HepG2 (cell line): ENCODE measurements at regions not wholly inside any gene's neighbourhood (a gene's known extent, or its start where the extent isn't known, plus 50 kb on each side); places are given as distances from the start of the nearest gene placed in this dataset.

ENCODE experiments used
- ATAC-seq: fragments of 200-7000 bp; cut with Tn5 transposase; 3 replicates; pipeline ENCODE4 v1.9.1; 2020; ENCODE audit warnings: mild to moderate bottlenecking, moderate library complexity
- BruUV-seq: library from RNA; stranded (reverse); fragments of 400-500 nt; replicated peaks from 2 replicates; lab custom pipeline; 2021; lab: Mats Ljungman, UMichigan
- CTCF ChIA-PET: fragments of 300-600 bp; formaldehyde crosslinking; extraction: SDS; loops from one replicate; lab custom pipeline; 2021; ENCODE audit warnings: low total read pairs, inconsistent platforms, low intra/inter-chr PET ratio; lab: Yijun Ruan, JAX
- POLR2A ChIA-PET: fragments of 350-600 bp; sonication (Branson Sonifier 250); formaldehyde crosslinking; loops from one replicate; lab custom pipeline; 2020; ENCODE audit warnings: antibody characterized with exemption, inconsistent platforms; lab: Yijun Ruan, JAX
- DNase-seq: peaks from one replicate; pipeline ENCODE4 v3.0.0-alpha.2; 2015; ENCODE audit warnings: low spot score
- FAIRE-seq: peaks from 3 replicates; lab custom pipeline; 2011; peaks lifted over from hg19 to GRCh38; lab: Jason Lieb, UNC
- H2AFZ ChIP-seq: one replicate; pipeline ENCODE4 v1.6.1; 2011; ENCODE audit warnings: low read length, inconsistent platforms
- H3K27ac ChIP-seq: fragments of 300-600 bp; 3 replicates; pipeline ENCODE4 v1.8.0; 2011; ENCODE audit warnings: mixed run types, mild to moderate bottlenecking, mixed read lengths, low read length, inconsistent platforms; ENCODE audit not compliant: insufficient read depth; ENCODE audit errors: extremely low read length
- H3K27me3 ChIP-seq, 2 experiments: fragments of 200-600 bp in 1 of 2; 2 replicates in 1 of 2; 3 replicates in 1 of 2; pipeline versions ENCODE4 v1.6.0 to v1.8.0; 2011; ENCODE audit warnings: low read length in 2 of 2, mild to moderate bottlenecking in 2 of 2, moderate library complexity in 2 of 2, inconsistent platforms in 1 of 2; ENCODE audit not compliant: insufficient read depth in 2 of 2, control insufficient read depth in 1 of 2
- H3K36me3 ChIP-seq, 2 experiments: fragments of 200-600 bp in 1 of 2; replicated peaks in 1 of 2; 2 replicates in 1 of 2; 3 replicates in 1 of 2; pipeline versions ENCODE4 v1.5.1 to v1.8.0; 2011; ENCODE audit warnings: low read length in 2 of 2, inconsistent platforms in 1 of 2; ENCODE audit not compliant: insufficient read depth in 2 of 2, control insufficient read depth in 1 of 2
- H3K4me1 ChIP-seq: 2 replicates; pipeline ENCODE4 v1.5.1; 2012; ENCODE audit warnings: low read length, inconsistent platforms; ENCODE audit not compliant: insufficient read depth
- H3K4me2 ChIP-seq: 2 replicates; pipeline ENCODE4 v1.6.0; 2011; ENCODE audit warnings: low read depth, low read length, inconsistent platforms
- H3K4me3 ChIP-seq, 3 experiments: fragments of 200-600 bp in 1 of 3; sonication (generic), shearing (Covaris generic) in 1 of 3; replicated peaks in 1 of 3; 2 replicates each; pipeline ENCODE4 v1.5.1; 2011 to 2016; ENCODE audit warnings: low read length in 3 of 3, inconsistent platforms in 2 of 3, low read depth in 2 of 3, mild to moderate bottlenecking in 2 of 3, control low read depth in 1 of 3, mixed read lengths in 1 of 3; ENCODE audit not compliant: insufficient read depth in 1 of 3
- H3K79me2 ChIP-seq: one replicate; pipeline ENCODE4 v1.6.1; 2011; ENCODE audit warnings: low read length, inconsistent platforms; ENCODE audit not compliant: insufficient read depth
- H3K9ac ChIP-seq: 2 replicates; pipeline ENCODE4 v1.6.0; 2011; ENCODE audit warnings: mild to moderate bottlenecking, low read depth, low read length, inconsistent platforms; ENCODE audit not compliant: insufficient read depth
- H3K9me3 ChIP-seq: 2 replicates; pipeline ENCODE4 v1.5.1; 2012; ENCODE audit warnings: mild to moderate bottlenecking, low read length
- H4K20me1 ChIP-seq: 2 replicates; pipeline ENCODE4 v1.6.0; 2011; ENCODE audit warnings: inconsistent platforms, mild to moderate bottlenecking, low read length, moderate library complexity; ENCODE audit not compliant: insufficient read depth
- GTF2F1 ChIP-seq: fragments of 150-350 bp; IDR thresholded peaks from 2 replicates; pipeline ENCODE4 v1.6.1; 2014; ENCODE audit warnings: low read length
- HNRNPUL1 ChIP-seq: fragments of 200-400 bp; formaldehyde crosslinking; IDR thresholded peaks from 2 replicates; pipeline ENCODE4 v1.6.1; 2017; ENCODE audit warnings: low read depth, mild to moderate bottlenecking, low read length, moderate library complexity
- KDM5B ChIP-seq: sonication (generic); formaldehyde crosslinking; IDR thresholded peaks from 2 replicates; pipeline ENCODE4 v1.4.0; 2020; ENCODE audit warnings: missing genetic modification reagents, mild to moderate bottlenecking, borderline replicate concordance
- MED13 ChIP-seq: sonication (generic); formaldehyde crosslinking; IDR thresholded peaks from 2 replicates; pipeline ENCODE4 v1.5.0; 2020; ENCODE audit warnings: missing genetic modification reagents
- SNAPC4 ChIP-seq: sonication (generic); formaldehyde crosslinking; IDR thresholded peaks from 2 replicates; pipeline ENCODE4 v1.4.0; 2020; ENCODE audit warnings: mild to moderate bottlenecking, missing genetic modification reagents
- ZBTB26 ChIP-seq: IDR thresholded peaks from 2 replicates; pipeline ENCODE4 v1.6.1; 2016; ENCODE audit warnings: missing compliant biosample characterization, missing genetic modification reagents, borderline replicate concordance
- ZBTB7A ChIP-seq: sonication (generic); formaldehyde crosslinking; IDR thresholded peaks from 2 replicates; pipeline ENCODE4 v1.8.0; 2022; ENCODE audit warnings: mild to moderate bottlenecking, missing genetic modification reagents
- ZNF264 ChIP-seq: sonication (generic); formaldehyde crosslinking; IDR thresholded peaks from 2 replicates; pipeline ENCODE4 v1.4.0; 2020; ENCODE audit warnings: missing genetic modification reagents
- ZNF562 ChIP-seq: sonication (generic); formaldehyde crosslinking; IDR thresholded peaks from 2 replicates; pipeline ENCODE4 v1.8.0; 2022; ENCODE audit warnings: missing genetic modification reagents, borderline replicate concordance
- ZNF569 ChIP-seq: sonication (generic); formaldehyde crosslinking; IDR thresholded peaks from 2 replicates; pipeline ENCODE4 v1.5.0; 2020; ENCODE audit warnings: mild to moderate bottlenecking, missing genetic modification reagents, moderate library complexity, borderline replicate concordance
- ZNF660 ChIP-seq: sonication (generic); formaldehyde crosslinking; IDR thresholded peaks from 2 replicates; pipeline ENCODE4 v1.5.1; 2020; ENCODE audit warnings: mild to moderate bottlenecking, low read depth, missing genetic modification reagents, borderline replicate concordance
- ZZZ3 ChIP-seq: sonication (generic); formaldehyde crosslinking; IDR thresholded peaks from 2 replicates; pipeline ENCODE4 v1.4.0; 2020; ENCODE audit warnings: missing genetic modification reagents, mild to moderate bottlenecking, borderline replicate concordance
- WGBS: methylation state at CpG from one replicate; pipeline ENCODE4 v1.1.6; 2017; ENCODE audit warnings: low lambda C conversion rate; 5-methylcytosine and 5-hydroxymethylcytosine counted together
- in situ Hi-C: cut with HindIII; loops from 2 replicates; pipeline ENCODE4 v1.10.0; 2017; ENCODE audit warnings: low pct_unique_long_range_greater_than_20kb; ENCODE audit not compliant: extremely low pct_ligation_motif_present
- intact Hi-C: fragments of 100-400 bp; cut with micrococcal nuclease; formaldehyde crosslinking; loops from one replicate; pipeline ENCODE4 v1.10.0; 2022; ENCODE audit not compliant: unreplicated experiment

GRCh38 chr10:107437921-107438320 lies 273.4 kb upstream of the SORCS1 start:
- no peak overlapping the region for H3K27ac ChIP-seq
- no peaks in the 10 kb centered on the region for H3K79me2 ChIP-seq
- TF ChIP-seq MED13 (CRISPR knock-in tag) (no peak), ZBTB26 (CRISPR knock-in tag) (no peak), ZNF562 (no peak), ZZZ3 (CRISPR knock-in tag) (no peak), ZNF660 (no peak), KDM5B (CRISPR knock-in tag) (no peak), ZNF569 (CRISPR knock-in tag) (no peak), GTF2F1 (no peak), SNAPC4 (CRISPR knock-in tag) (no peak), HNRNPUL1 (no peak), ZNF264 (CRISPR knock-in tag) (no peak), ZBTB7A (CRISPR knock-in tag) (no peak)
- no peak overlapping the region for H2AFZ ChIP-seq
- no peaks in the 10 kb centered on the region for H3K27me3 ChIP-seq
- H3K36me3 ChIP-seq = no peaks in the 10 kb centered on the region
- no peaks in the 10 kb centered on the region for H4K20me1 ChIP-seq
- CTCF ChIA-PET = no interaction called here
- H3K9me3 ChIP-seq = peaks cover 86% of the 10 kb centered on the region
- no peak overlapping the region for H3K9ac ChIP-seq
- intact Hi-C loops (no loop called here), in situ Hi-C loops (no loop called here)
- H3K4me3 ChIP-seq = no peak overlapping the region
- no TSS peak for BruUV-seq
- POLR2A ChIA-PET = no interaction called here
- WGBS = 2% methylated on average over 2 of the region's 2 CpGs
- no peak overlapping the region for H3K4me2 ChIP-seq
- no peak for FAIRE-seq
- no peak for DNase-seq
- no peaks in the 10 kb centered on the region for H3K4me1 ChIP-seq
- ATAC-seq = no peak
